IMR-90 (cell line): ENCODE measurements at regions not wholly inside any gene's neighbourhood (a gene's known extent, or its start where the extent isn't known, plus 50 kb on each side); places are given as distances from the start of the nearest gene placed in this dataset.

ENCODE experiments used
- ATAC-seq: fragments of 200-7000 bp; cut with Tn5 transposase; 2 replicates; pipeline ENCODE4 v1.9.1; 2020; ENCODE audit warnings: low read depth, mild to moderate bottlenecking, moderate library complexity
- BruUV-seq: library from RNA; stranded (reverse); fragments of 400-500 nt; replicated peaks from 2 replicates; lab custom pipeline; 2021; lab: Mats Ljungman, UMichigan
- CTCF ChIA-PET: fragments of 300-600 bp; formaldehyde crosslinking; extraction: SDS; loops from one replicate; lab custom pipeline; 2021; ENCODE audit warnings: antibody characterized with exemption; lab: Yijun Ruan, JAX
- POLR2A ChIA-PET: fragments of 300-600 bp; sonication (Branson Sonifier 250); formaldehyde crosslinking; loops from one replicate; lab custom pipeline; 2022; ENCODE audit warnings: antibody characterized with exemption; ENCODE audit not compliant: unreplicated experiment; lab: Charles Lee
- DNase-seq: peaks from one replicate; pipeline ENCODE4 v3.0.0; 2013
- H2AFZ ChIP-seq: replicated peaks from 2 replicates; pipeline ENCODE3; 2013; ENCODE audit warnings: low read length, mild to moderate bottlenecking; ENCODE audit not compliant: poor library complexity
- H2AK5ac ChIP-seq: 2 replicates; pipeline ENCODE4 v1.6.1; 2013; ENCODE audit warnings: low read depth, low read length, inconsistent platforms
- H2AK9ac ChIP-seq: replicated peaks from 2 replicates; pipeline ENCODE3; 2013; ENCODE audit warnings: mild to moderate bottlenecking, low read depth, low read length, moderate library complexity; ENCODE audit not compliant: poor library complexity
- H2BK120ac ChIP-seq: 2 replicates; pipeline ENCODE4 v1.6.1; 2013; ENCODE audit warnings: low read depth, low read length, inconsistent platforms
- H2BK15ac ChIP-seq: 3 replicates; pipeline ENCODE4 v1.6.1; 2013; ENCODE audit warnings: low read depth, low read length, inconsistent platforms
- H2BK20ac ChIP-seq: 2 replicates; pipeline ENCODE4 v1.6.1; 2013; ENCODE audit warnings: low read depth, mild to moderate bottlenecking, inconsistent platforms, low read length, moderate library complexity
- H2BK5ac ChIP-seq: 2 replicates; pipeline ENCODE4 v1.6.1; 2013; ENCODE audit warnings: mild to moderate bottlenecking, low read depth, low read length, inconsistent platforms; ENCODE audit not compliant: poor library complexity, severe bottlenecking
- H3K14ac ChIP-seq: replicated peaks from 2 replicates; pipeline ENCODE4 v1.6.1; 2013; ENCODE audit warnings: low read depth, low read length, inconsistent platforms
- H3K18ac ChIP-seq: 2 replicates; pipeline ENCODE4 v1.6.1; 2013; ENCODE audit warnings: low read depth, low read length, control low read depth
- H3K23ac ChIP-seq: 2 replicates; pipeline ENCODE4 v1.6.1; 2013; ENCODE audit warnings: low read depth, low read length, inconsistent platforms
- H3K27ac ChIP-seq: 2 replicates; pipeline ENCODE4 v1.5.1; 2013; ENCODE audit warnings: mild to moderate bottlenecking, control low read depth, low read length; ENCODE audit not compliant: insufficient read depth
- H3K27me3 ChIP-seq: 2 replicates; pipeline ENCODE4 v1.6.1; 2013; ENCODE audit warnings: low read length; ENCODE audit not compliant: control insufficient read depth, insufficient read depth
- H3K36me3 ChIP-seq: 2 replicates; pipeline ENCODE4 v1.6.1; 2013; ENCODE audit warnings: low read length, mixed read lengths; ENCODE audit not compliant: control insufficient read depth, insufficient read depth
- H3K4ac ChIP-seq: 2 replicates; pipeline ENCODE4 v1.6.1; 2013; ENCODE audit warnings: low read depth, low read length, inconsistent platforms
- H3K4me1 ChIP-seq: 2 replicates; pipeline ENCODE4 v1.6.1; 2013; ENCODE audit warnings: low read length, mixed read lengths; ENCODE audit not compliant: control insufficient read depth, insufficient read depth
- H3K4me2 ChIP-seq: 2 replicates; pipeline ENCODE4 v1.6.1; 2013; ENCODE audit warnings: low read depth, mild to moderate bottlenecking, control low read depth, low read length, moderate library complexity
- H3K4me3 ChIP-seq: 2 replicates; pipeline ENCODE4 v1.5.1; 2013; ENCODE audit warnings: low read depth, mild to moderate bottlenecking, control low read depth, low read length, moderate library complexity; ENCODE audit not compliant: insufficient read depth
- H3K56ac ChIP-seq: 2 replicates; pipeline ENCODE4 v1.6.1; 2013; ENCODE audit warnings: low read length, inconsistent platforms; ENCODE audit not compliant: insufficient read depth; ENCODE audit errors: extremely low read depth
- H3K79me1 ChIP-seq, 2 experiments: 2 replicates each; pipeline ENCODE4 v1.6.1; 2013; ENCODE audit warnings: low read length in 2 of 2, inconsistent platforms in 1 of 2, low read depth in 1 of 2
- H3K9ac ChIP-seq: 2 replicates; pipeline ENCODE4 v1.6.1; 2013; ENCODE audit warnings: low read depth, low read length, control low read depth
- H3K9me1 ChIP-seq: 2 replicates; pipeline ENCODE4 v1.6.1; 2013; ENCODE audit warnings: low read length, inconsistent platforms; ENCODE audit not compliant: insufficient read depth
- H3K9me3 ChIP-seq: 2 replicates; pipeline ENCODE4 v1.6.1; 2013; ENCODE audit warnings: low read length; ENCODE audit not compliant: control insufficient read depth, insufficient read depth
- H4K20me1 ChIP-seq: 2 replicates; pipeline ENCODE4 v1.6.1; 2013; ENCODE audit warnings: low read length, inconsistent platforms; ENCODE audit not compliant: insufficient read depth
- H4K5ac ChIP-seq: 2 replicates; pipeline ENCODE4 v1.6.1; 2013; ENCODE audit warnings: mild to moderate bottlenecking, low read depth, low read length, control low read depth
- H4K8ac ChIP-seq, 2 experiments: 2 replicates each; pipeline ENCODE4 v1.6.1; 2013; ENCODE audit warnings: low read depth in 2 of 2, low read length in 2 of 2, control low read depth in 1 of 2, inconsistent platforms in 1 of 2
- H4K91ac ChIP-seq: 2 replicates; pipeline ENCODE4 v1.6.1; 2013; ENCODE audit warnings: low read depth, low read length, inconsistent platforms; ENCODE audit not compliant: insufficient read depth
- BHLHE40 ChIP-seq: fragments of 150-350 bp; IDR thresholded peaks from 2 replicates; pipeline ENCODE4 v1.6.1; 2016; ENCODE audit warnings: mild to moderate bottlenecking, low read depth, low read length
- CEBPB ChIP-seq: IDR thresholded peaks from 2 replicates; pipeline ENCODE4 v1.6.1; 2012; ENCODE audit warnings: low read depth, low read length, improper control_type of control experiment
- CHD1 ChIP-seq: IDR thresholded peaks from 2 replicates; pipeline ENCODE4 v1.6.1; 2012; ENCODE audit warnings: low read depth, low read length, improper control_type of control experiment
- FOS ChIP-seq: fragments of 150-350 bp; IDR thresholded peaks from 2 replicates; pipeline ENCODE4 v1.6.1; 2016; ENCODE audit warnings: low read depth, low read length
- MAFK ChIP-seq: IDR thresholded peaks from 2 replicates; pipeline ENCODE4 v1.6.1; 2012; ENCODE audit warnings: low read depth, low read length, improper control_type of control experiment
- MAZ ChIP-seq: IDR thresholded peaks from 2 replicates; pipeline ENCODE4 v1.6.1; 2012; ENCODE audit warnings: low read depth, mild to moderate bottlenecking, low read length, improper control_type of control experiment, moderate library complexity, borderline replicate concordance
- MXI1 ChIP-seq: IDR thresholded peaks from 2 replicates; pipeline ENCODE4 v1.6.1; 2012; ENCODE audit warnings: low read depth, mild to moderate bottlenecking, low read length, moderate library complexity, borderline replicate concordance
- POLR2A ChIP-seq: IDR thresholded peaks from 2 replicates; pipeline ENCODE4 v1.6.1; 2012; ENCODE audit warnings: mild to moderate bottlenecking, low read depth, low read length
- RAD21 ChIP-seq: IDR thresholded peaks from 2 replicates; pipeline ENCODE4 v1.6.1; 2012; ENCODE audit warnings: low read length, improper control_type of control experiment
- RCOR1 ChIP-seq: IDR thresholded peaks from 2 replicates; pipeline ENCODE4 v1.6.1; 2012; ENCODE audit warnings: mild to moderate bottlenecking, low read length, improper control_type of control experiment; ENCODE audit not compliant: insufficient replicate concordance
- RFX5 ChIP-seq: IDR thresholded peaks from 2 replicates; pipeline ENCODE4 v1.8.0; 2012; ENCODE audit warnings: low read depth, mild to moderate bottlenecking, low read length, moderate library complexity
- SMC3 ChIP-seq: fragments of 150-350 bp; IDR thresholded peaks from 2 replicates; pipeline ENCODE4 v1.6.1; 2016; ENCODE audit warnings: low read depth, mild to moderate bottlenecking, antibody characterized with exemption, low read length, moderate library complexity
- WGBS, 2 experiments: methylation state at CpG; one replicate each; pipeline versions ENCODE4 v1.1.5 to v1.1.7; 2013; ENCODE audit warnings: missing lambda C conversion rate in 2 of 2; ENCODE audit not compliant: insufficient read length in 1 of 2; ENCODE audit errors: extremely low coverage in 2 of 2; 5-methylcytosine and 5-hydroxymethylcytosine counted together
- dilution Hi-C: fragments of 300-500 bp; cut with HindIII; formaldehyde crosslinking; loops from one replicate; pipeline ENCODE4 v1.14.3; 2018; ENCODE audit warnings: low sequenced_read_pairs; ENCODE audit not compliant: unreplicated experiment
- in situ Hi-C: fragments of 300-500 bp; cut with MboI; formaldehyde crosslinking; loops from 3 replicates; pipeline ENCODE4 v1.14.3; 2019; ENCODE audit warnings: low sequenced_read_pairs, inconsistent platforms, mixed read lengths
- intact Hi-C: fragments of 100-400 bp; cut with micrococcal nuclease; formaldehyde crosslinking; loops from 2 replicates; pipeline ENCODE4 v1.10.0; 2022
- TF ChIP-seq, protein P1 (sequence below): fragments of 150-350 bp; IDR thresholded peaks from 2 replicates; pipeline ENCODE4 v1.6.1; 2016; ENCODE audit warnings: low read depth, mild to moderate bottlenecking, low read length, moderate library complexity, borderline replicate concordance
- TF ChIP-seq, protein P2 (sequence below): fragments of 150-350 bp; IDR thresholded peaks from 2 replicates; pipeline ENCODE4 v1.6.1; 2017; ENCODE audit warnings: mild to moderate bottlenecking, antibody characterized with exemption, low read length, low read depth

DNA sequence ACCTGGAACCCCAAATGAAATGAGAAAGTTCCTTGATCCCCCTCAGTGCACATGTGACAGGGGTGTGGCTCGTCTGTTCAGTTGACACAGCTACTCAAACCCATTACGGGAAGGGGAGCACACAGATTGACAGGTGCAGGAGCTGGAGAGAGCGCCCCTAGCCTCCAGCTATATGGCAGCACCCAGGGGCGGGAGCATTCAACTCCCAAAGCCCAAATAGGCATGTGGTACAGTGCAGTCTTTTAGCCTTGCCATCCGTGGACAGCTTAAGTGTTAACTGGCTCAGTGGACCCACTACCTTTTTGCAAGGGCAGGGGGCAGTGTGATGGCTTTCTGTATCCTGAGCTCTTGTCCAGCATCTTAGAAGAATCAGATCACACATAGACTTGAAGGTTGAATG lies 1374.2 kb upstream of the ALCAM start:
- H3K27me3 ChIP-seq: no peaks in the 10 kb centered on the region
- POLR2A ChIA-PET: no interaction called here
- H2BK20ac ChIP-seq: no peak overlapping the region
- H3K56ac ChIP-seq: no peak overlapping the region
- no peaks in the 10 kb centered on the region for H4K20me1 ChIP-seq
- no peak overlapping the region for H4K8ac ChIP-seq
- H2AK9ac ChIP-seq: no peak overlapping the region
- no peaks in the 10 kb centered on the region for H3K36me3 ChIP-seq
- CTCF ChIA-PET: no interaction called here
- H4K5ac ChIP-seq: no peak overlapping the region
- H3K23ac ChIP-seq: no peak overlapping the region
- in situ Hi-C loops: no loop called here
- ATAC-seq: no peak
- H3K4me2 ChIP-seq: no peak overlapping the region
- H3K4ac ChIP-seq: no peak overlapping the region
- WGBS, 2 experiments: 72% methylated on average over 2 of the region's 5 CpGs; no CpG with 5 or more reads in 1 of the 2 experiments
- H3K9me1 ChIP-seq: no peaks in the 10 kb centered on the region
- H3K4me3 ChIP-seq: no peak overlapping the region
- dilution Hi-C loops: no loop called here
- H3K9me3 ChIP-seq: peaks cover 6% of the 10 kb centered on the region; the same call in 1 of the 2 replicates
- TF ChIP-seq POLR2A (no peak), RCOR1 (no peak), BHLHE40 (no peak), FOS (no peak), MXI1 (no peak), MAFK (no peak), SMC3 (no peak), CEBPB (no peak), RAD21 (no peak), MAZ (no peak), CHD1 (no peak), RFX5 (no peak)
- TF ChIP-seq, protein P1, sequence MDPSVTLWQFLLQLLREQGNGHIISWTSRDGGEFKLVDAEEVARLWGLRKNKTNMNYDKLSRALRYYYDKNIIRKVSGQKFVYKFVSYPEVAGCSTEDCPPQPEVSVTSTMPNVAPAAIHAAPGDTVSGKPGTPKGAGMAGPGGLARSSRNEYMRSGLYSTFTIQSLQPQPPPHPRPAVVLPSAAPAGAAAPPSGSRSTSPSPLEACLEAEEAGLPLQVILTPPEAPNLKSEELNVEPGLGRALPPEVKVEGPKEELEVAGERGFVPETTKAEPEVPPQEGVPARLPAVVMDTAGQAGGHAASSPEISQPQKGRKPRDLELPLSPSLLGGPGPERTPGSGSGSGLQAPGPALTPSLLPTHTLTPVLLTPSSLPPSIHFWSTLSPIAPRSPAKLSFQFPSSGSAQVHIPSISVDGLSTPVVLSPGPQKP: no peak
- TF ChIP-seq, protein P2, sequence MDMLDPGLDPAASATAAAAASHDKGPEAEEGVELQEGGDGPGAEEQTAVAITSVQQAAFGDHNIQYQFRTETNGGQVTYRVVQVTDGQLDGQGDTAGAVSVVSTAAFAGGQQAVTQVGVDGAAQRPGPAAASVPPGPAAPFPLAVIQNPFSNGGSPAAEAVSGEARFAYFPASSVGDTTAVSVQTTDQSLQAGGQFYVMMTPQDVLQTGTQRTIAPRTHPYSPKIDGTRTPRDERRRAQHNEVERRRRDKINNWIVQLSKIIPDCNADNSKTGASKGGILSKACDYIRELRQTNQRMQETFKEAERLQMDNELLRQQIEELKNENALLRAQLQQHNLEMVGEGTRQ: no peak
- no peaks in the 10 kb centered on the region for H3K79me1 ChIP-seq
- H3K18ac ChIP-seq: no peak overlapping the region
- BruUV-seq: no TSS peak
- H4K91ac ChIP-seq: no peak overlapping the region
- H2BK120ac ChIP-seq: no peak overlapping the region
- H2BK5ac ChIP-seq: no peak overlapping the region
- H2BK15ac ChIP-seq: no peak overlapping the region
- no peak overlapping the region for H3K27ac ChIP-seq
- H3K4me1 ChIP-seq: no peaks in the 10 kb centered on the region
- H2AFZ ChIP-seq: no peak overlapping the region
- H2AK5ac ChIP-seq: no peak overlapping the region
- no peak overlapping the region for H3K14ac ChIP-seq
- no peak overlapping the region for H3K9ac ChIP-seq
- DNase-seq: no peak
- intact Hi-C loops: no loop called here
